Vagina (tissue), 2 donors: ENCODE measurements at regions not wholly inside any gene's neighbourhood (a gene's known extent, or its start where the extent isn't known, plus 50 kb on each side); places are given as distances from the start of the nearest gene placed in this dataset.

Experiments
- CTCF ChIP-seq, 3 experiments: fragments of 450-650 bp in 2 of 3; fragments of 200-600 bp in 1 of 3; sonication (generic) in 1 of 3; IDR thresholded peaks; one replicate each; pipeline ENCODE4 v1.5.1; 2017 to 2019; ENCODE audit warnings: antibody characterized with exemption in 3 of 3, mild to moderate bottlenecking in 2 of 3, moderate library complexity in 2 of 3
- POLR2A ChIP-seq, 2 donors: fragments of 450-650 bp; IDR thresholded peaks; one replicate each; pipeline ENCODE4 v1.6.1; 2017; ENCODE audit warnings: antibody characterized with exemption in 2 of 2, mild to moderate bottlenecking in 2 of 2, moderate library complexity in 2 of 2
- POLR2AphosphoS5 ChIP-seq, 2 donors: sonication (generic); formaldehyde crosslinking; IDR thresholded peaks; one replicate each; pipeline ENCODE4 v1.9.0; 2017; ENCODE audit warnings: antibody characterized with exemption in 2 of 2, mild to moderate bottlenecking in 2 of 2, low read depth in 1 of 2; ENCODE audit not compliant: insufficient read depth in 1 of 2

- no peak for TF ChIP-seq CTCF (IDR thresholded peaks at IDR 0.05)
- no peak for TF ChIP-seq POLR2A (IDR thresholded peaks at IDR 0.05)
- peak; percentile 41 to 77 for TF ChIP-seq POLR2AphosphoS5 (IDR thresholded peaks at IDR 0.05; ENCODE audit: insufficient read depth in 1 of 2, low read depth in 1 of 2)
These were observed 94.6 kb downstream of the ZNF608 start for GRCh38 chr5:124651663-124652513.
